ENCODE measurements at regions not wholly inside any gene's neighbourhood (a gene's known extent, or its start where the extent isn't known, plus 50 kb on each side); places are given as distances from the start of the nearest gene placed in this dataset.
A peak's percentile ranks its signal among the peaks of the same experiment; 100 is the strongest.
"Not testable (repeated sequence)": the region's sequence is repeated elsewhere in the genome, so short reads cannot be mapped to it uniquely, and the experiment has no call there.

DNA sequence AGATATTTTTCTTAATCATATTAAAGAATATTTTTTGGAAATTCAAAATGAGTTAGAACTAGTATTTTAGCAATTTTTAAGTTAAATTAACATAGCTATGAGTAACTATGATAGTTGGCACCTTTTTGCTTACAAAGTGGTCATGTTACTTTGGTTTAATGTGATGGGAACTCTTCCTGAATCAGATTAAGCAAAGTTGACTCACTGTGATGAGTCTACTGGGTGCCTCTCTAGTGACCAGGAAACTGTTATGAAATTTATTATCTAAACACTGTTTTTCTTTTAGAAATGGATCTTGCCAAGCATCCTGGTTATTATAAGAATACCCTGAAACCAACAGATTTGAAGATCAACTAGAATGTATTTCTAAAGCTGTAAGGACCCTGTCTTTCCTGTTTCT lies 985.8 kb downstream of the TRAM1L1 start:
- TF ChIP-seq, protein P1, sequence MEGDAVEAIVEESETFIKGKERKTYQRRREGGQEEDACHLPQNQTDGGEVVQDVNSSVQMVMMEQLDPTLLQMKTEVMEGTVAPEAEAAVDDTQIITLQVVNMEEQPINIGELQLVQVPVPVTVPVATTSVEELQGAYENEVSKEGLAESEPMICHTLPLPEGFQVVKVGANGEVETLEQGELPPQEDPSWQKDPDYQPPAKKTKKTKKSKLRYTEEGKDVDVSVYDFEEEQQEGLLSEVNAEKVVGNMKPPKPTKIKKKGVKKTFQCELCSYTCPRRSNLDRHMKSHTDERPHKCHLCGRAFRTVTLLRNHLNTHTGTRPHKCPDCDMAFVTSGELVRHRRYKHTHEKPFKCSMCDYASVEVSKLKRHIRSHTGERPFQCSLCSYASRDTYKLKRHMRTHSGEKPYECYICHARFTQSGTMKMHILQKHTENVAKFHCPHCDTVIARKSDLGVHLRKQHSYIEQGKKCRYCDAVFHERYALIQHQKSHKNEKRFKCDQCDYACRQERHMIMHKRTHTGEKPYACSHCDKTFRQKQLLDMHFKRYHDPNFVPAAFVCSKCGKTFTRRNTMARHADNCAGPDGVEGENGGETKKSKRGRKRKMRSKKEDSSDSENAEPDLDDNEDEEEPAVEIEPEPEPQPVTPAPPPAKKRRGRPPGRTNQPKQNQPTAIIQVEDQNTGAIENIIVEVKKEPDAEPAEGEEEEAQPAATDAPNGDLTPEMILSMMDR (IDR thresholded peaks at IDR 0.05; ENCODE audit: poor library complexity, severe bottlenecking), result no peak
- Histone ChIP-seq H3K27ac (ENCODE audit: poor library complexity, severe bottlenecking) (no peak overlapping the region), H3K27me3 (ENCODE audit: insufficient read depth, poor library complexity, severe bottlenecking) (no peaks in the 10 kb centered on the region), H3K36me3 (ENCODE audit: low read depth) (no peaks in the 10 kb centered on the region), H3K4me1 (ENCODE audit: insufficient read depth, poor library complexity, severe bottlenecking) (peaks cover 6% of the 10 kb centered on the region), H3K4me3 (ENCODE audit: severe bottlenecking) (no peak overlapping the region), H3K9me3 (ENCODE audit: severe bottlenecking) (no peaks in the 10 kb centered on the region)
- DNase-seq (ENCODE audit: low spot score), result no peak
- ATAC-seq (ENCODE audit: low read depth), result peak; percentile 80

DNA sequence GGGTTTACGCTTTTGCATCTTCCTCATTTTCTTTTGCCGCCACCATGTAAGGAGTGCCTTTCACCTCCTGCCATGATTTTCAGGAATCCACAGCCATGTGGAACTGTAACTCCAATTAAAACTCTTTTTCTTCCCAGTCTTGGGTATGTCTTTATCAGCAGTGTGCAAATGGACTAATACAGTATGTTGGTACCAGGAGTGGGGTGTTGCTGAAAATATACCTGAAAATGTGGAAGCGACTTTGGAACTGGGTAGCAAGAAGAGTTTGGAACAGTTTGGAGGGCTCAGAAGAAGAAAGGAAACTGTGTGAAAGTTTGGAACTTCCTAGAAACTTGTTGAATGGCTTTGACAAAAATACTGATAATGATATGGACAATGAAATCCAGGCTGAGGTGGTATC lies 983.9 kb upstream of the NDST4 start:
- ATAC-seq (ENCODE audit: low read depth), result not testable (repeated sequence)

DNA sequence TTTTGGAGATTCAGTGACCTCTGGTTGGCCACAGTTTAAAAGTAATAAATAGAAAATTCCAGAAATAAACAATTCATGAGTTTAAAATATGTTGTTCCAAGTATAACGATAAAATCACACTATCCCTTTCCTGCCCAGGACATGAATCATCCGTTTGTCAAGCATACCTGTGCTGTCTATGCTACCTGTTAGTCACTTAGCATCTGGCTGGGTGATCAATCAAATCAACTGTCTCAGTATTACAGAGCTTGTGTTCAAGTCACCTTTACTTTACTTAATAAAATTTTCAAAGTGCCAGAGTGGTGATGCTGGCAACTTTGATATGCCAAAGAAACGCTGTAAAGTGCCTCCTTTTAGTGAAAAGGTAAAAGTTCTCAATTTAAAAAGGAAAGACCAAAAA lies 979.5 kb upstream of the NDST4 start:
- no peaks in the 10 kb centered on the region for H3K27me3 ChIP-seq (ENCODE audit: insufficient read depth, poor library complexity, severe bottlenecking)
- peak; percentile 100 for ATAC-seq (ENCODE audit: low read depth)
- peak overlapping the region; percentile 37 for H3K27ac ChIP-seq (ENCODE audit: poor library complexity, severe bottlenecking)
- no peaks in the 10 kb centered on the region for H3K9me3 ChIP-seq (ENCODE audit: severe bottlenecking)
- TF ChIP-seq, protein P1 (IDR thresholded peaks at IDR 0.05; ENCODE audit: poor library complexity, severe bottlenecking), result no peak
- H3K36me3 ChIP-seq (ENCODE audit: low read depth), result no peaks in the 10 kb centered on the region
- no peak for DNase-seq (ENCODE audit: low spot score)
- H3K4me1 ChIP-seq (ENCODE audit: insufficient read depth, poor library complexity, severe bottlenecking), result peaks cover 12% of the 10 kb centered on the region
- H3K4me3 ChIP-seq (ENCODE audit: severe bottlenecking), result no peak overlapping the region

More for the DNA sequence above, 983.9 kb upstream of the NDST4 start:
- not testable (repeated sequence) for H3K36me3 ChIP-seq (ENCODE audit: low read depth); H3K9me3 ChIP-seq (ENCODE audit: severe bottlenecking); H3K27me3 ChIP-seq (ENCODE audit: insufficient read depth, poor library complexity, severe bottlenecking); DNase-seq (ENCODE audit: low spot score); H3K4me3 ChIP-seq (ENCODE audit: severe bottlenecking); H3K27ac ChIP-seq (ENCODE audit: poor library complexity, severe bottlenecking)
- peaks cover 17% of the 10 kb centered on the region for H3K4me1 ChIP-seq (ENCODE audit: insufficient read depth, poor library complexity, severe bottlenecking)

- TF ChIP-seq, protein P1 (IDR thresholded peaks at IDR 0.05; ENCODE audit: poor library complexity, severe bottlenecking), result no peak
- Histone ChIP-seq H3K4me3 (ENCODE audit: severe bottlenecking) (no peak overlapping the region), H3K4me1 (ENCODE audit: insufficient read depth, poor library complexity, severe bottlenecking) (peaks cover 12% of the 10 kb centered on the region), H3K36me3 (ENCODE audit: low read depth) (no peaks in the 10 kb centered on the region), H3K27me3 (ENCODE audit: insufficient read depth, poor library complexity, severe bottlenecking) (no peaks in the 10 kb centered on the region), H3K27ac (ENCODE audit: poor library complexity, severe bottlenecking) (no peak overlapping the region), H3K9me3 (ENCODE audit: severe bottlenecking) (no peaks in the 10 kb centered on the region)
- ATAC-seq (ENCODE audit: low read depth) (no peak), DNase-seq (ENCODE audit: low spot score) (no peak)
These were observed 975.4 kb upstream of the NDST4 start for GRCh38 chr4:116088771-116089170.

DNA sequence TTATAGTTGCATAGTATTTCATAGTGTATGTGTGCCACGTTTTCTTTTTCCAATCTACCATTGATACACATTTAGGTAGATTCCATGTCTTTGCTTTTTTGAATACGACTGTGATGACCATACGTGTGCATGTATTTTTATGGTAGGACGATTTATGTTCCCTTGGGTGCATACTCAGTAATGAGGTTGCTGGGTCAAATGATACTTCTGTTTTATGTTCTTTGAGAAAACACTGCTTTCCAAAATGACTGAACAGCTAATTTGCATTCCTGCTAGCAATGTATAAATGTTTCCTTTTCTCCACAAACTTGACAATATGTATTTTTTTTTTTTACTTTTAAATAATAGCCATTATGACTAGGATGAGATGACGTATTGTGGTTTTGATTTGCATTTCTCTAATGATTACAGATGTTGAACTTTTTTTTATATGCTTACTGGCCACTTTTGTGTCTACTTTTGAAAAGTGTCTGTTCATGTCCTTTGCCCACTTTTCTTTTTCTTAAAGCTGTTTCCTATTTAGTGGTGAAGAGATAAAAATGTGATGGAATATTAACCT lies 969.5 kb upstream of the NDST4 start:
- Histone ChIP-seq H3K27ac (ENCODE audit: poor library complexity, severe bottlenecking) (no peak overlapping the region), H3K27me3 (ENCODE audit: insufficient read depth, poor library complexity, severe bottlenecking) (no peaks in the 10 kb centered on the region), H3K4me1 (ENCODE audit: insufficient read depth, poor library complexity, severe bottlenecking) (no peaks in the 10 kb centered on the region), H3K4me3 (ENCODE audit: severe bottlenecking) (no peak overlapping the region), H3K36me3 (ENCODE audit: low read depth) (no peaks in the 10 kb centered on the region), H3K9me3 (ENCODE audit: severe bottlenecking) (no peaks in the 10 kb centered on the region)
- ATAC-seq (ENCODE audit: low read depth), result no peak
- TF ChIP-seq, protein P1 (IDR thresholded peaks at IDR 0.05; ENCODE audit: poor library complexity, severe bottlenecking), result no peak
- no peak for DNase-seq (ENCODE audit: low spot score)
